HG02852 (cell line): ENCODE measurements at regions not wholly inside any gene's neighbourhood (a gene's known extent, or its start where the extent isn't known, plus 50 kb on each side); places are given as distances from the start of the nearest gene placed in this dataset.
"Not testable (repeated sequence)": the region's sequence is repeated elsewhere in the genome, so short reads cannot be mapped to it uniquely, and the experiment has no call there.

ENCODE experiments used
- ATAC-seq: cut with Tn5 transposase; IDR thresholded peaks from one replicate; pipeline ENCODE4 v1.9.1; 2021; ENCODE audit warnings: mild to moderate bottlenecking, moderate library complexity; ENCODE audit not compliant: unreplicated experiment

GRCh38 chr2:201568217-201568820 lies 75.0 kb downstream of the TMEM237 start:
- no peak for ATAC-seq

DNA sequence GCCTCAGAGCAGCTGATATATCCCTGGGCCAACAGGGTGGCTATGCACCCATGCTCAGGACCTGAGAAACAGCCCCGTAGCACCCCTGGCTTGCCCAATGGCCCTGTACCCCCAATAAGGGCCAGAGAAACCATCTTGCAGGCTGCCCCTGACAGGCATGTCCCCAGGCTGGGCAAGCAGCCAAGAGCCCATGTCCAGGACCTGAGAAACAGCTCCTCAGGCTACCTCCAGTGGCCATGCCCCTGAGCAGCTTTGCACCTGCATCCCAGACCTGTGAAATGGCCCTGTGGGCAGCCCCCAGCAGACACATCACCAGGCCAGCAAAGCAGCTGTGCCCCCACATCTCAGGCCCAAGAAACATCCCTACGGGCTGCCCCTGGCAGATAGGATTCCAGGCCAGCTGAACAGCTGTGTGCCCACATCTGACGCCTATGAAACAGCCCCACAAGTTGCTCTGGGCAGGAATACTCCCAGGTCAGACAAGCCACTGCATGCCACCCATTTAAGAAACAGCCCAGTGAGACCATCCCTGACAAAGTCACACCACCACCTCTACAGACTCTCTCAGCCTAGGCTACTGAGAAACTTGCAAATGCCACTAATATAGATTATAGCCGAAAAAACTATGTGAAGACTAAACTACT lies 84.1 kb downstream of the TMEM237 start:
- ATAC-seq = no peak

DNA sequence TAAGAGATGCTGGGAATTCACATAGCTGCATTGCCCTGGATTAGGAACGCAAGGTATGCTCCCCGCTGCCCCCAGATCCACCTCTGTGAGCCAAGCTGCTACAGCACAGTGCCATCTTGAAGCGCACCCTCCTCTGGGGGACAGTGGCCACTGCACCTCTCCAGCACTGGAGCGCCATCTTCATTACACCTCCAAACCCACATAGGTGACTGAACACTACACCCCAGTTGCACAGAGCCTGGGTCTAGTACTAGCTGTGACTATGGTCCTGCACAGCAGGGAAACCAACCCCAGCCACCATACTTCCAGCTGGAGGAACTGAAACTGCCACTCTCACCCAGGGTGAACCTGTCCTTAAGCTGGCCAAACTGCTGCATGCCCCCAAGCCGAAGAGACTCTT lies 84.6 kb downstream of the TMEM237 start:
- ATAC-seq = no peak

GRCh38 chr2:201558232-201558631 lies 85.1 kb downstream of the TMEM237 start:
- ATAC-seq = no peak

DNA sequence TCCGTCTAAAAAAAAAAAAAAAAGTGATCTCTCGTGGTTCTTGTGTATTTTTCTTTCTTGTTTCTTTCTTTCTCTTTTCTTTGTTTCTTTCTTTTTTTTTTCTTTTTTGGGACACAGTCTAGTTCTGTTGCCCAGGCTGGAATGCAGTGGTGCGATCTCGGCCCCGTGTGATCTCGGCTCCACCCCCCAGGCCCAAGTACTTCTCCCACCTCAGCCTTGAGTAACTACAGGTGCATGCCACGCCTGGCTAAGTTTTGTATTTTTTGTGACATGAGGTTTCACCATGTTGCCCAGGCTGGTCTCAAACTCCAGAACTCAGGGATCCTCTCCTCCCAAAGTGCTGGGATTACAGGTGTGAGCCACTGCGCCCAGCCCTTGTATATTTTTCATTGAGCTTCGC lies 91.4 kb downstream of the TMEM237 start:
- ATAC-seq = no peak

GRCh38 chr2:201546576-201546975 lies 95.0 kb downstream of the STRADB start:
- no peak for ATAC-seq

DNA sequence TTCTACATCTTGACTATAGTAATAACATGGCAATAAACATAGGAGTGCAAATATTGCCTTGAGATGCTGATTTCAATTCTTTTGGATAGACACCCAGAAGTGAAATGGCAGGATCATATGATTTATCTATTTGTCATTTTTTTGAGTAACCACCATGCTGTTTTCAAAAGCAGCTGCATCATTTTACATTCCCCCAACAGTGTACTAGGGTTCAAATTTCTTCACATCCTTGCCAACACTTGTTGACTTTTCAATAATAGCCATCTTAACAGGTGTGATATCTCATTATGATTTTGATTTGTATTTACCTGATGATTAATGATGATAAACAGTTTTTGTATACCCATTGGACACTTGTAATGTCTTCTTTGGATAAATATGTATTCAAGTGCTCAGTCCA lies 90.8 kb downstream of the STRADB start:
- no peak for ATAC-seq

DNA sequence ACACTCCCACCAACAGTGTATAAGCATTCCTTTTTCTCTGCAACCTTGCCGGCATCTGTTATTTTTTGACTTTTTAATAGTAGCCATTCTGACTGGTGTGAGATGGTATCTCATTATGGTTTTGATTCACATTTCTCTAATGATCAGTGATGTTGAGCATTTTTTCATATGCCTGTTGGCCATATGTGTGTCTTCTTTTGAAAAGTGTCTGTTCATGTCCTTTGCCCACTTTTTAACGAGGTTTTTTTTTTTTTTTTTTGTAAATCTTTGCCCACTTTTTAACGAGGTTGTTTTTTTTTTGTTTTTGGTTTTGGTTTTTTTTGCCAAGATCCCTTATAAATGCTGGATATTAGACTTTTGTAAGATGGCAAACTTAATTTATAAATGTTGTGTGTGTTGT lies 87.7 kb downstream of the STRADB start:
- ATAC-seq = not testable (repeated sequence)

GRCh38 chr2:201538025-201538424 lies 86.5 kb downstream of the STRADB start:
- no peak for ATAC-seq

DNA sequence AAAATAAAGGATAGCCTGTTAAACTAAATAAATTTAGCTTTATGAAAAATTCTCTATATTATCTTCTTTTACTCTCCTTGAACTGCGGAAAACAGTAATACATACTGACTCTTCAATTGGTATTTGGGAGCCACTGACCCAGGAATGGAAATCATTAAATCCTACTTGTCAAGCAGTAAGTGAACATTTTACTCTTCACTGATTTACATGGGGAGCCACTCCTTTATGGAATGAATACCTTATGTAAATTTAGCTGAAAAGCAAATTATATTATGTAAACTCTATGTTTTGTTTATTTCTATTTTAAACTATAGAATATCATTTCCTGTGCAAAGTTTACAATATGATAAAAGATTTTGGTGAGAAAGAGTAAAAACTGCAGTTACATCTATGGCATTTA lies 85.2 kb downstream of the STRADB start:
- no peak for ATAC-seq

- ATAC-seq = no peak
Observed at GRCh38 chr2:201536046-201536445, 84.5 kb downstream of the STRADB start.

DNA sequence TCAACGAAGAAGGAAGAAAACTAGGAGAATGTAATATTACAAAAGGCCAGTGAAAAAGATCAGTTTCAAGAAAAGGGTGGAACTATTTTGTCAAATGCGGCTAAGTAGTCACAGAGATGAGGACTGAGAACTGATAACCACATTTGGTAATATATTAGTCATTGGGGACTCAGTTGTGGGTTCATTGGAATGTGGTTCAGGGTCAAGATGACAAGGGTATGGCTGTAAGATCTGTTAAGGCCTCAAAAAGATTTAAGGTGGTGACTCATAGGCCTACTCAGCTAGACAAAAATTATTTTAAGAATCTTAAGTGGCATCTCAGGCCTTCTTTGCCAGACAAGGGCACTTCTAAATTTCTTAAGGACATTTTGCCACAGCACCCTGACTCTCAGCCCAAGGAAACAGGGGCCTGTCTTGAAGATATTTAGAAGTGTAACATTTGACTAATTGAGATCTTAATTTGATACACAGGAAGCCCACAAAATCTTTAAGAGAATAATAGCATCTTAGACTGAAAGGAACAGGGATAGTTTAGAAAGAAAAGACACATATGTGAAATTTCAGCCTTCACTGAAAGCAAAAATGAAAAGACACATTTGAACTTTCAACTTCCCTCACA lies 81.3 kb downstream of the STRADB start:
- peak; percentile 95 for ATAC-seq
